ENCODE measurements at regions not wholly inside any gene's neighbourhood (a gene's known extent, or its start where the extent isn't known, plus 50 kb on each side); places are given as distances from the start of the nearest gene placed in this dataset.

DNA sequence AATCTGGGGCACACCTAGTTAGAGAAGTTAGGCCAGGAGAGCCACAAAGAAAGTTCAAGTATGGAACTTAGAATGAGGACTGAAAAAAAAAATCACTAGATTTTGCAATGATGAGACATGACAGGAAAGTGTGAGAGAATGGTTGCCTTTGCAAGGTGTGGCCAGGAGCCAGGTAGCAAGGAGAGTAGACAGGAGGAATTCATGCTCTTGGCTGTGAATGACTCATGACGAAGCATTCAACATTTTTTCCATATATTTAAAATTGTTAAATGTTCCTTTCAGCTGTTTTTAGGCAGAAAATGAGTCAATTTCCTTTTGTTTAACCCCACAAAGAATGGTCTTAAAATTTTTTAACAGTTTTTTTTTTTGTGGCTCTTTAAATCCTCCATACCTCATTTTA is 636.9 kb downstream of the PLCL1 start:
- DNase-seq (ENCODE audit: low spot score) = no peak
- no peak for ATAC-seq (ENCODE audit: insufficient number of reproducible peaks, low FRiP score, low read depth)
- H3K27ac ChIP-seq = no peak overlapping the region
- no peaks in the 10 kb centered on the region for H3K27me3 ChIP-seq (replicated peaks; ENCODE audit: insufficient read depth)
- H3K9me3 ChIP-seq = no peaks in the 10 kb centered on the region
- TF ChIP-seq, protein P1, sequence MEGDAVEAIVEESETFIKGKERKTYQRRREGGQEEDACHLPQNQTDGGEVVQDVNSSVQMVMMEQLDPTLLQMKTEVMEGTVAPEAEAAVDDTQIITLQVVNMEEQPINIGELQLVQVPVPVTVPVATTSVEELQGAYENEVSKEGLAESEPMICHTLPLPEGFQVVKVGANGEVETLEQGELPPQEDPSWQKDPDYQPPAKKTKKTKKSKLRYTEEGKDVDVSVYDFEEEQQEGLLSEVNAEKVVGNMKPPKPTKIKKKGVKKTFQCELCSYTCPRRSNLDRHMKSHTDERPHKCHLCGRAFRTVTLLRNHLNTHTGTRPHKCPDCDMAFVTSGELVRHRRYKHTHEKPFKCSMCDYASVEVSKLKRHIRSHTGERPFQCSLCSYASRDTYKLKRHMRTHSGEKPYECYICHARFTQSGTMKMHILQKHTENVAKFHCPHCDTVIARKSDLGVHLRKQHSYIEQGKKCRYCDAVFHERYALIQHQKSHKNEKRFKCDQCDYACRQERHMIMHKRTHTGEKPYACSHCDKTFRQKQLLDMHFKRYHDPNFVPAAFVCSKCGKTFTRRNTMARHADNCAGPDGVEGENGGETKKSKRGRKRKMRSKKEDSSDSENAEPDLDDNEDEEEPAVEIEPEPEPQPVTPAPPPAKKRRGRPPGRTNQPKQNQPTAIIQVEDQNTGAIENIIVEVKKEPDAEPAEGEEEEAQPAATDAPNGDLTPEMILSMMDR (IDR thresholded peaks at IDR 0.05) = no peak
- no peaks in the 10 kb centered on the region for H3K36me3 ChIP-seq
- no peak overlapping the region for H3K4me3 ChIP-seq
- H3K4me1 ChIP-seq (ENCODE audit: control insufficient read depth in 1 of 2, low read depth in 2 of 2) = no peaks in the 10 kb centered on the region

DNA sequence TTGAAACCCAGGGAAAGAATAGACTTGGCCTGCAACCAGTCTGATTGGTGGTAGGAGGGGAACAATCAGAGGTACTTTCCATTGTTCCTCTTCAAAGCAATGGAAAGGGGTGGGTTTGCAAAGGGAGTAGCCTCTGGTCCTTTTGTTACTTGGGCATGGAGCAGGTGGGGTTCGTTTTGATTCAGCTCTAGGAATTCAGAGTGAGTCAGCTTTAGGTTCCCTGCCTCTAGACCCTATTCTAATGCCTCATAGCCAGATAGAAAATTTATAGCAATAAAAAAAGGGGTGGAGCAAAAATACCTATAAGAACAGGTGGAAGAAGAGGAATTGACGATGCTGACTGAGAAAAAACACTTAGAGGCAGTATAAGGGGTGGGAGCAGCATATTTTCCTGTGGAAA is 636.4 kb downstream of the PLCL1 start:
- no peaks in the 10 kb centered on the region for H3K4me1 ChIP-seq (ENCODE audit: control insufficient read depth in 1 of 2, low read depth in 2 of 2)
- TF ChIP-seq, protein P1 (IDR thresholded peaks at IDR 0.05) = no peak

DNA sequence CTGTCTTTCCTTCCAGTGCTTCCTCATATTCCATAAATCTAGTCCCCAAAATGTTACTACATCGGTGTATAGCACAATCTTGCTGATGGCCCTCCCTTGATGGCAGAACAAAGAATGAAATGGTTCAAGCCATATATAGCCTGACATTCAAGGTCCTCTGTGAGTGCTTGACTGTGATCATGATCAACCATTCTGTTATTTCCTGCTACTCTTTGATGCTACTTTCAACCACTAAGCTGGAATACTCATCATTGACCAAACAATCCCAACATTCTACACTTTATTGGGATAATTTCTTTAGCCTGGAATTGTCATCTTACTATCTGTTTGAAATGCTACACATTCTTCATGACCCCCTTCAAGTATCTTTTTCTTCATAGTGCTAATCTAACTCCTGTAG is 633.9 kb downstream of the PLCL1 start:
- TF ChIP-seq, protein P1 (IDR thresholded peaks at IDR 0.05) = no peak
- Histone ChIP-seq H3K4me1 (ENCODE audit: control insufficient read depth in 1 of 2, low read depth in 2 of 2) (no peaks in the 10 kb centered on the region), H3K36me3 (no peaks in the 10 kb centered on the region), H3K9me3 (no peaks in the 10 kb centered on the region), H3K27ac (no peak overlapping the region), H3K27me3 (replicated peaks; ENCODE audit: insufficient read depth) (no peaks in the 10 kb centered on the region), H3K4me3 (no peak overlapping the region)
- no peak for ATAC-seq (ENCODE audit: insufficient number of reproducible peaks, low FRiP score, low read depth)
- no peak for DNase-seq (ENCODE audit: low spot score)

More for the DNA sequence above, 636.4 kb downstream of the PLCL1 start:
- Histone ChIP-seq H3K4me3 (no peak overlapping the region), H3K36me3 (no peaks in the 10 kb centered on the region), H3K9me3 (no peaks in the 10 kb centered on the region), H3K27me3 (replicated peaks; ENCODE audit: insufficient read depth) (no peaks in the 10 kb centered on the region), H3K27ac (no peak overlapping the region)
- DNase-seq (ENCODE audit: low spot score) (no peak), ATAC-seq (ENCODE audit: insufficient number of reproducible peaks, low FRiP score, low read depth) (no peak)

GRCh38 chr2:198424112-198424511 is 619.7 kb downstream of the PLCL1 start:
- Histone ChIP-seq H3K9me3 (no peaks in the 10 kb centered on the region), H3K4me3 (no peak overlapping the region), H3K27me3 (replicated peaks; ENCODE audit: insufficient read depth) (no peaks in the 10 kb centered on the region), H3K27ac (no peak overlapping the region), H3K4me1 (ENCODE audit: control insufficient read depth in 1 of 2, low read depth in 2 of 2) (no peaks in the 10 kb centered on the region), H3K36me3 (no peaks in the 10 kb centered on the region)
- DNase-seq (ENCODE audit: low spot score) (no peak), ATAC-seq (ENCODE audit: insufficient number of reproducible peaks, low FRiP score, low read depth) (no peak)
- TF ChIP-seq, protein P1 (IDR thresholded peaks at IDR 0.05) = no peak

GRCh38 chr2:198417836-198418235 is 613.4 kb downstream of the PLCL1 start:
- no peaks in the 10 kb centered on the region for H3K27me3 ChIP-seq (replicated peaks; ENCODE audit: insufficient read depth)
- TF ChIP-seq, protein P1 (IDR thresholded peaks at IDR 0.05) = no peak

More at GRCh38 chr2:198417836-198418235, 613.4 kb downstream of the PLCL1 start:
- DNase-seq (ENCODE audit: low spot score) (no peak), ATAC-seq (ENCODE audit: insufficient number of reproducible peaks, low FRiP score, low read depth) (no peak)
- no peaks in the 10 kb centered on the region for H3K36me3 ChIP-seq
- no peaks in the 10 kb centered on the region for H3K4me1 ChIP-seq (ENCODE audit: control insufficient read depth in 1 of 2, low read depth in 2 of 2)
- no peaks in the 10 kb centered on the region for H3K9me3 ChIP-seq
- no peak overlapping the region for H3K27ac ChIP-seq
- H3K4me3 ChIP-seq = no peak overlapping the region
